SK-N-SH treated with all-trans-retinoic acid at 6 μM for 48 hours (cell line): ENCODE measurements at regions not wholly inside any gene's neighbourhood (a gene's known extent, or its start where the extent isn't known, plus 50 kb on each side); places are given as distances from the start of the nearest gene placed in this dataset.
"Not testable (repeated sequence)": the region's sequence is repeated elsewhere in the genome, so short reads cannot be mapped to it uniquely, and the experiment has no call there.

ENCODE experiments used
- ATAC-seq: fragments of 200-7000 bp; cut with Tn5 transposase; 3 replicates; pipeline ENCODE4 v1.9.1; 2020; ENCODE audit warnings: mild to moderate bottlenecking, moderate library complexity
- ARNTL ChIP-seq: fragments of 450-650 bp; formaldehyde crosslinking; IDR thresholded peaks from 2 replicates; pipeline ENCODE4 v1.5.0; 2020; ENCODE audit warnings: low read depth, mild to moderate bottlenecking, moderate library complexity, borderline replicate concordance
- BACH2 ChIP-seq: fragments of 250-450 bp; sonication (Bioruptor Pico); IDR thresholded peaks from 2 replicates; pipeline ENCODE4 v1.9.0; 2021; ENCODE audit warnings: mild to moderate bottlenecking, borderline replicate concordance
- CREB5 ChIP-seq: fragments of 250-450 bp; sonication (Bioruptor Pico); IDR thresholded peaks from 2 replicates; pipeline ENCODE4 v1.5.1; 2020; ENCODE audit warnings: low read depth, mild to moderate bottlenecking, moderate library complexity
- CSDC2 ChIP-seq: fragments of 250-450 bp; sonication (Bioruptor Pico); IDR thresholded peaks from 2 replicates; pipeline ENCODE4 v1.5.0; 2020; ENCODE audit warnings: mild to moderate bottlenecking, moderate library complexity
- CSRNP3 ChIP-seq: fragments of 250-450 bp; sonication (Bioruptor Pico); IDR thresholded peaks from 2 replicates; pipeline ENCODE4 v1.5.1; 2021; ENCODE audit warnings: mild to moderate bottlenecking, moderate library complexity
- ESRRG ChIP-seq: fragments of 250-450 bp; sonication (Bioruptor Pico); IDR thresholded peaks from 2 replicates; pipeline ENCODE4 v1.6.1; 2021; ENCODE audit warnings: mild to moderate bottlenecking
- GLIS3 ChIP-seq: fragments of 250-450 bp; sonication (Bioruptor Pico); IDR thresholded peaks from 2 replicates; pipeline ENCODE4 v1.5.0; 2020; ENCODE audit warnings: mild to moderate bottlenecking, moderate library complexity
- ISL1 ChIP-seq: fragments of 250-450 bp; sonication (Bioruptor Pico); IDR thresholded peaks from 2 replicates; pipeline ENCODE4 v2.1.2; 2022; ENCODE audit warnings: mild to moderate bottlenecking, moderate library complexity
- OSR1 ChIP-seq: fragments of 250-450 bp; sonication (Bioruptor Pico); IDR thresholded peaks from 2 replicates; pipeline ENCODE4 v1.8.0; 2022; ENCODE audit warnings: moderate library complexity, mild to moderate bottlenecking, inconsistent platforms
- PATZ1 ChIP-seq: fragments of 250-450 bp; sonication (Bioruptor Pico); IDR thresholded peaks from 2 replicates; pipeline ENCODE4 v1.8.0; 2020; ENCODE audit warnings: mild to moderate bottlenecking, moderate library complexity, borderline replicate concordance
- POU6F1 ChIP-seq: fragments of 250-450 bp; sonication (Bioruptor Pico); IDR thresholded peaks from 2 replicates; pipeline ENCODE4 v1.8.0; 2021; ENCODE audit warnings: low read depth, mild to moderate bottlenecking, moderate library complexity, borderline replicate concordance
- PPARA ChIP-seq: fragments of 250-450 bp; sonication (Bioruptor Pico); IDR thresholded peaks from 2 replicates; pipeline ENCODE4 v1.5.0; 2020; ENCODE audit warnings: mild to moderate bottlenecking, borderline replicate concordance
- RARB ChIP-seq: fragments of 250-450 bp; sonication (Bioruptor Pico); IDR thresholded peaks from 2 replicates; pipeline ENCODE4 v1.8.0; 2021; ENCODE audit warnings: mild to moderate bottlenecking, moderate library complexity
- TCF4 ChIP-seq: fragments of 250-450 bp; sonication (Bioruptor Pico); IDR thresholded peaks from 2 replicates; pipeline ENCODE4 v1.8.0; 2021; ENCODE audit warnings: mild to moderate bottlenecking, moderate library complexity, borderline replicate concordance
- TSHZ2 ChIP-seq: fragments of 250-450 bp; sonication (Bioruptor Pico); IDR thresholded peaks from 2 replicates; pipeline ENCODE4 v1.5.0; 2020; ENCODE audit warnings: mild to moderate bottlenecking, moderate library complexity
- ZC3H10 ChIP-seq: fragments of 250-450 bp; sonication (Bioruptor Pico); IDR thresholded peaks from 2 replicates; pipeline ENCODE4 v1.5.1; 2021; ENCODE audit warnings: mild to moderate bottlenecking, moderate library complexity
- ZFP3 ChIP-seq: fragments of 250-450 bp; sonication (Bioruptor Pico); IDR thresholded peaks from 2 replicates; pipeline ENCODE4 v1.5.0; 2020; ENCODE audit warnings: mild to moderate bottlenecking, moderate library complexity
- ZNF565 ChIP-seq: fragments of 450-650 bp; formaldehyde crosslinking; conservative IDR thresholded peaks from 2 replicates; pipeline ENCODE4 v1.5.0; 2020; ENCODE audit warnings: low read depth, mild to moderate bottlenecking, moderate library complexity
- ZNF70 ChIP-seq: fragments of 450-650 bp; formaldehyde crosslinking; IDR thresholded peaks from 2 replicates; pipeline ENCODE4 v1.5.0; 2020; ENCODE audit warnings: mild to moderate bottlenecking, moderate library complexity
- ZNF8 ChIP-seq: fragments of 450-650 bp; formaldehyde crosslinking; IDR thresholded peaks from 2 replicates; pipeline ENCODE4 v1.5.0; 2020; ENCODE audit warnings: mild to moderate bottlenecking, moderate library complexity

- TF ChIP-seq ISL1 (no peak), ESRRG (CRISPR knock-in tag) (no peak), ZC3H10 (CRISPR knock-in tag) (no peak), GLIS3 (CRISPR knock-in tag) (no peak), ARNTL (no peak), CREB5 (no peak)
- ATAC-seq = no peak
These were observed 219.5 kb upstream of the LRTM1 start for GRCh38 chr3:55147406-55147805.

- no peak for ATAC-seq
- TF ChIP-seq ISL1 = no peak
- no peak for TF ChIP-seq CSRNP3 (CRISPR knock-in tag)
- TF ChIP-seq BACH2 (CRISPR knock-in tag) = no peak
- no peak for TF ChIP-seq CREB5
- TF ChIP-seq PPARA (CRISPR knock-in tag) = no peak
- TF ChIP-seq CSDC2 (CRISPR knock-in tag) = no peak
- TF ChIP-seq PATZ1 = no peak
- no peak for TF ChIP-seq ZNF70 (CRISPR knock-in tag)
- TF ChIP-seq RARB (CRISPR knock-in tag) = no peak
- TF ChIP-seq, all 23 proteins: peak for 0
These were observed 218.4 kb upstream of the LRTM1 start for GRCh38 chr3:55146216-55146615.

GRCh38 chr3:55144015-55144673, 216.3 kb upstream of the LRTM1 start:
- TF ChIP-seq OSR1 (CRISPR knock-in tag) = no peak
- no peak for TF ChIP-seq GLIS3 (CRISPR knock-in tag)
- TF ChIP-seq ZNF565 = no peak
- TF ChIP-seq BACH2 (CRISPR knock-in tag) = no peak
- no peak for TF ChIP-seq TSHZ2 (CRISPR knock-in tag)
- no peak for TF ChIP-seq TCF4 (CRISPR knock-in tag)
- TF ChIP-seq PATZ1 = peak; percentile 62; the same call in 1 of the 2 replicates
- TF ChIP-seq ZFP3 = no peak
- ATAC-seq = peak; percentile 89

- no peak; the same call in 2 of the 3 replicates for ATAC-seq
- TF ChIP-seq ZNF565 (no peak), POU6F1 (CRISPR knock-in tag) (no peak), RARB (CRISPR knock-in tag) (no peak), ZFP3 (no peak), CSRNP3 (CRISPR knock-in tag) (no peak), ZNF70 (CRISPR knock-in tag) (no peak), OSR1 (CRISPR knock-in tag) (no peak), ZC3H10 (CRISPR knock-in tag) (no peak), ISL1 (no peak), ZNF8 (CRISPR knock-in tag) (no peak)
These were observed 215.5 kb upstream of the LRTM1 start for GRCh38 chr3:55143336-55143735.

GRCh38 chr3:55136291-55136690, 208.4 kb upstream of the LRTM1 start:
- not testable (repeated sequence) for ATAC-seq
